ENCODE measurements at regions not wholly inside any gene's neighbourhood (a gene's known extent, or its start where the extent isn't known, plus 50 kb on each side); places are given as distances from the start of the nearest gene placed in this dataset.
A peak's percentile ranks its signal among the peaks of the same experiment; 100 is the strongest.

- Histone ChIP-seq H3K9ac (ENCODE audit: control insufficient read depth, insufficient read depth, low read length) (no peak overlapping the region), H4K20me1 (ENCODE audit: control insufficient read depth, insufficient read depth) (no peaks in the 10 kb centered on the region), H3K27me3 (replicated peaks in 1 of 2; ENCODE audit: control insufficient read depth in 2 of 2, insufficient read depth in 2 of 2, low read length in 1 of 2) (no peaks in the 10 kb centered on the region), H2AFZ (ENCODE audit: control insufficient read depth, low read depth, low read length) (no peak overlapping the region), H3K27ac (ENCODE audit: control insufficient read depth, insufficient read depth) (no peak overlapping the region), H3K79me2 (ENCODE audit: control insufficient read depth, insufficient read depth, low read length) (no peaks in the 10 kb centered on the region), H3K4me1 (ENCODE audit: control insufficient read depth, insufficient read depth, low read length) (no peaks in the 10 kb centered on the region), H3K9me3 (replicated peaks; ENCODE audit: control insufficient read depth, insufficient read depth, low read length) (no peaks in the 10 kb centered on the region), H3K4me2 (ENCODE audit: control insufficient read depth, insufficient read depth) (no peak overlapping the region), H3K36me3 (ENCODE audit: control insufficient read depth in 2 of 2, insufficient read depth in 2 of 2, low read length in 1 of 2) (no peaks in the 10 kb centered on the region), H3K4me3 (no peak overlapping the region)
- intact Hi-C loops (cut with micrococcal nuclease; ENCODE audit: unreplicated experiment) (no loop called here), in situ Hi-C loops (cut with MboI) (no loop called here)
- ChIA-PET CTCF (no interaction called here), SMC1A (ENCODE audit: uncharacterized antibody, unreplicated experiment) (no interaction called here), RAD21 (ENCODE audit: unreplicated experiment) (no interaction called here), POLR2A (no interaction called here)
- TF ChIP-seq, protein P1, sequence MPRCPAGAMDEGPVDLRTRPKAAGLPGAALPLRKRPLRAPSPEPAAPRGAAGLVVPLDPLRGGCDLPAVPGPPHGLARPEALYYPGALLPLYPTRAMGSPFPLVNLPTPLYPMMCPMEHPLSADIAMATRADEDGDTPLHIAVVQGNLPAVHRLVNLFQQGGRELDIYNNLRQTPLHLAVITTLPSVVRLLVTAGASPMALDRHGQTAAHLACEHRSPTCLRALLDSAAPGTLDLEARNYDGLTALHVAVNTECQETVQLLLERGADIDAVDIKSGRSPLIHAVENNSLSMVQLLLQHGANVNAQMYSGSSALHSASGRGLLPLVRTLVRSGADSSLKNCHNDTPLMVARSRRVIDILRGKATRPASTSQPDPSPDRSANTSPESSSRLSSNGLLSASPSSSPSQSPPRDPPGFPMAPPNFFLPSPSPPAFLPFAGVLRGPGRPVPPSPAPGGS (IDR thresholded peaks at IDR 0.05; ENCODE audit: borderline replicate concordance, insufficient read depth, low read depth, low read length, poor library complexity, severe bottlenecking): no peak
- TF ChIP-seq ESRRA (IDR thresholded peaks at IDR 0.05; ENCODE audit: low read length) (no peak), CREB1 (IDR thresholded peaks at IDR 0.05; ENCODE audit: low read depth) (no peak), PML (IDR thresholded peaks at IDR 0.05; ENCODE audit: low read length) (no peak)
- FAIRE-seq (no peak), ATAC-seq (no peak), DNase-seq (ENCODE audit: low read depth, low spot score) (no peak)
- WGBS (ENCODE audit: insufficient coverage, insufficient replicate concordance, low lambda C conversion rate, missing lambda C conversion rate): 52% methylated on average over 10 of the region's 10 CpGs
- BruUV-seq (replicated peaks): no TSS peak
These were observed 109.0 kb downstream of the ETS2 start for GRCh38 chr21:38914528-38915293.

- H3K9ac ChIP-seq (ENCODE audit: control insufficient read depth, insufficient read depth, low read length): no peak overlapping the region
These were observed 108.3 kb downstream of the ETS2 start for GRCh38 chr21:38913893-38914527.

More at GRCh38 chr21:38913893-38914527, 108.3 kb downstream of the ETS2 start:
- Histone ChIP-seq H3K36me3 (ENCODE audit: control insufficient read depth in 2 of 2, insufficient read depth in 2 of 2, low read length in 1 of 2) (no peaks in the 10 kb centered on the region), H3K4me1 (ENCODE audit: control insufficient read depth, insufficient read depth, low read length) (no peaks in the 10 kb centered on the region), H3K27me3 (replicated peaks in 1 of 2; ENCODE audit: control insufficient read depth in 2 of 2, insufficient read depth in 2 of 2, low read length in 1 of 2) (no peaks in the 10 kb centered on the region), H3K9me3 (replicated peaks; ENCODE audit: control insufficient read depth, insufficient read depth, low read length) (no peaks in the 10 kb centered on the region), H3K79me2 (ENCODE audit: control insufficient read depth, insufficient read depth, low read length) (no peaks in the 10 kb centered on the region), H3K4me3 (no peak overlapping the region), H4K20me1 (ENCODE audit: control insufficient read depth, insufficient read depth) (no peaks in the 10 kb centered on the region), H2AFZ (ENCODE audit: control insufficient read depth, low read depth, low read length) (no peak overlapping the region), H3K27ac (ENCODE audit: control insufficient read depth, insufficient read depth) (no peak overlapping the region), H3K4me2 (ENCODE audit: control insufficient read depth, insufficient read depth) (no peak overlapping the region)
- in situ Hi-C loops (cut with MboI) (no loop called here), intact Hi-C loops (cut with micrococcal nuclease; ENCODE audit: unreplicated experiment) (no loop called here)
- no peak for DNase-seq (ENCODE audit: low read depth, low spot score)
- POLR2A ChIA-PET: no interaction called here
- RAD21 ChIA-PET (ENCODE audit: unreplicated experiment): no interaction called here
- FAIRE-seq: peak; percentile 92
- TF ChIP-seq RCOR1 (conservative IDR thresholded peaks at IDR 0.05; ENCODE audit: low read depth, low read length) (no peak), MYC (IDR thresholded peaks at IDR 0.05; ENCODE audit: insufficient read depth, insufficient read length, insufficient replicate concordance, low read length, severe bottlenecking) (peak; percentile 28), YBX1 (IDR thresholded peaks at IDR 0.05) (no peak), EZH2 (IDR thresholded peaks at IDR 0.05; ENCODE audit: borderline replicate concordance, control insufficient read depth, low read depth, low read length) (no peak), IKZF1 (conservative IDR thresholded peaks at IDR 0.05) (no peak), ZNF622 (IDR thresholded peaks at IDR 0.05) (no peak)
- no TSS peak for BruUV-seq (replicated peaks)
- WGBS (ENCODE audit: insufficient coverage, insufficient replicate concordance, low lambda C conversion rate, missing lambda C conversion rate): 55% methylated on average over 3 of the region's 3 CpGs
- CTCF ChIA-PET: no interaction called here
- ATAC-seq: no peak
- SMC1A ChIA-PET (ENCODE audit: uncharacterized antibody, unreplicated experiment): no interaction called here

Data from GM12878 (cell line).